VCaP (cell line): ENCODE measurements at regions not wholly inside any gene's neighbourhood (a gene's known extent, or its start where the extent isn't known, plus 50 kb on each side); places are given as distances from the start of the nearest gene placed in this dataset.

ENCODE experiments used
- H3K27ac ChIP-seq: fragments of 450-650 bp; 2 replicates; pipeline ENCODE4 v1.5.1; 2017
- CTCF ChIP-seq: fragments of 450-650 bp; conservative IDR thresholded peaks from 2 replicates; pipeline ENCODE4 v1.5.1; 2017; ENCODE audit warnings: mild to moderate bottlenecking, moderate library complexity

DNA sequence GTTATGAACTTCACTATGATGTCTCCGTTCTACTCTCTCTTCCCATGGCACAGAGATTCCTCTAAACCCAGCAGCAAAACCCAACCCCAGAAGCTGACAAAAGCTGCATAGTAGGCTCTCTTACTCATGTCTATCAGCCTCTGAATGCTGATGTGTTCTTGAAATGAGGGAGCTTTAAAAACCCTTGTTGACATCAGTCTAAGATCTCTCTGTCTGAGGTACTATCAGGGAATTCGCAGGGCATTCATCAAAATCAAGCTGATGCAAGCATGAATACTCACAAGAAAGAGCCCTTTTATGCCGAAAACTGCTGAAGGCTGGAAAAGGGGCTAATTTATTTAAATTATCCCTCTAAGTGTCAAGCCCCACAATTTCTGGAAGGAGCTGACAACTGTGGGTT lies 710.6 kb upstream of the FANCL start:
- no peak overlapping the region for H3K27ac ChIP-seq
- TF ChIP-seq CTCF, result no peak

GRCh38 chr2:58950795-58951462 lies 709.8 kb upstream of the FANCL start:
- no peak overlapping the region for H3K27ac ChIP-seq
- no peak for TF ChIP-seq CTCF

DNA sequence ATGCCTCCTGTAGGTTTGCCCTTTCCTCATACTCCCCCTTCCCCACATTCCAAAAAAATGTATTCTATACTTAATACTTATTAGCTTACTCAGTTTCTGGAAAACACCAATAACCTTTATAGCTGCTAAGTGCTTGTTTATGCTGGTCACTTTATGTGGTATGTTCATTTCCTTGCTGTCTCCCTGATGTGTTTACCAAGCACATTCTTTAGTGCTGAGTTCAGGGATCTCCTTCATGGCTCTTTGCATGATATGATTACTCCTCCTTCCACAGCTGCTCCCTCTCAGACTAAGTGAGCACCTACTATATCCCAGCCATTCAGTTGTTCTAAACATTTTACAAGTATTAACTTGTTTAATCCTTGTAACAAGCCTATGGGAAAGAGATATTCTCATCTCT lies 698.3 kb upstream of the FANCL start:
- TF ChIP-seq CTCF, result no peak

GRCh38 chr2:58938988-58939387 lies 697.9 kb upstream of the FANCL start:
- no peak for TF ChIP-seq CTCF
- H3K27ac ChIP-seq, result no peak overlapping the region

More for the DNA sequence above, 698.3 kb upstream of the FANCL start:
- no peak overlapping the region for H3K27ac ChIP-seq

GRCh38 chr2:58932801-58933200 lies 691.7 kb upstream of the FANCL start:
- no peak for TF ChIP-seq CTCF
- H3K27ac ChIP-seq, result no peak overlapping the region

DNA sequence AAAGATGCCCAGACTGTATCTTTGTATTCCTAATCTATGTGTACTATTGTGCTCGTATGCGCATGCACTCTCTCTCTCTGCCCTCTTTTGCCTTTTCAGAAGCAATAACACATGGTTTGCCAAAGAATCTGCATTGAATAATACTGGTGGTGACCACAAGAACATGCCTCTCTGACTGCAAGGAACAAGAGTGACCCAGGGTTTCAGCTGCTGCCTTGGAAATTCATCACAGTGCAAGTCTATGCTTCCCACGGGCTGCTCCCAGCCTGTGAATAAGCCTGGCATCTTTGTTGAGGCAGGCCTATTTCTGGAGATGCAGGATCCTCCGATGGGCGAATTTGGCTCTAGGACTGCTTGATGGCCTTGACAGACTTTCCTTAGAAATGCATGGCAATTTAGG lies 689.4 kb upstream of the FANCL start:
- no peak for TF ChIP-seq CTCF
- H3K27ac ChIP-seq, result no peak overlapping the region

- TF ChIP-seq CTCF, result no peak
- no peak overlapping the region for H3K27ac ChIP-seq
Measured at GRCh38 chr2:58928973-58929372, 687.8 kb upstream of the FANCL start.
